GM23338 (cell line): ENCODE measurements at regions not wholly inside any gene's neighbourhood (a gene's known extent, or its start where the extent isn't known, plus 50 kb on each side); places are given as distances from the start of the nearest gene placed in this dataset.

Experiments
- ATAC-seq: fragments of 200-7000 bp; cut with Tn5 transposase; 3 replicates; pipeline ENCODE4 v1.9.1; 2020
- DNase-seq: peaks from one replicate; pipeline ENCODE4 v3.0.0-alpha.2; 2015; ENCODE audit warnings: low spot score
- H2AFZ ChIP-seq: fragments of 200-600 bp; sonication (generic); 2 replicates; pipeline ENCODE4 v1.8.0; 2016; ENCODE audit warnings: antibody characterized with exemption, mild to moderate bottlenecking, moderate library complexity
- H3F3A ChIP-seq: fragments of 200-600 bp; sonication (generic); replicated peaks from 2 replicates; pipeline ENCODE4 v1.8.0; 2017; ENCODE audit warnings: antibody characterized with exemption, mixed run types, low read depth
- H3K27ac ChIP-seq: fragments of 200-600 bp; sonication (generic); 2 replicates; pipeline ENCODE4 v1.6.1; 2016; ENCODE audit warnings: low read depth
- H3K27me3 ChIP-seq: fragments of 200-600 bp; sonication (generic); 2 replicates; pipeline ENCODE4 v1.8.0; 2016; ENCODE audit warnings: mild to moderate bottlenecking, mixed run types, moderate library complexity; ENCODE audit not compliant: insufficient read depth
- H3K36me3 ChIP-seq: fragments of 200-600 bp; sonication (generic); 2 replicates; pipeline ENCODE4 v1.8.0; 2016; ENCODE audit warnings: mild to moderate bottlenecking; ENCODE audit not compliant: insufficient read depth
- H3K4me1 ChIP-seq: fragments of 200-600 bp; sonication (generic); 2 replicates; pipeline ENCODE4 v1.8.0; 2016; ENCODE audit warnings: mild to moderate bottlenecking, moderate library complexity; ENCODE audit not compliant: insufficient read depth
- H3K4me2 ChIP-seq: fragments of 200-600 bp; sonication (generic); 2 replicates; pipeline ENCODE4 v1.7.1; 2017; ENCODE audit warnings: mixed run types
- H3K4me3 ChIP-seq: fragments of 200-600 bp; sonication (generic); 2 replicates; pipeline ENCODE4 v1.6.1; 2016; ENCODE audit warnings: mixed run types
- H3K79me2 ChIP-seq: fragments of 200-600 bp; sonication (generic); replicated peaks from 2 replicates; pipeline ENCODE4 v1.8.0; 2017; ENCODE audit warnings: mild to moderate bottlenecking; ENCODE audit not compliant: insufficient read depth
- H3K9me2 ChIP-seq: fragments of 200-600 bp; sonication (generic); 2 replicates; pipeline ENCODE4 v1.8.0; 2017; ENCODE audit not compliant: insufficient read depth
- H4K20me1 ChIP-seq: fragments of 200-600 bp; sonication (generic); replicated peaks from 2 replicates; pipeline ENCODE4 v1.8.0; 2017; ENCODE audit warnings: mild to moderate bottlenecking; ENCODE audit not compliant: insufficient read depth
- H3K27ac Mint-ChIP-seq: 2 replicates; pipeline ENCODE4 v1.8.0; 2020; ENCODE audit warnings: inconsistent platforms, mild to moderate bottlenecking, moderate library complexity, mixed read lengths
- H3K27me3 Mint-ChIP-seq: 3 replicates; pipeline ENCODE4 v1.8.0; 2022; ENCODE audit warnings: low read depth, mild to moderate bottlenecking, moderate library complexity, mixed read lengths, inconsistent platforms; ENCODE audit not compliant: insufficient read depth, poor library complexity
- H3K36me3 Mint-ChIP-seq: 3 replicates; pipeline ENCODE4 v1.8.0; 2021; ENCODE audit warnings: low read depth, mild to moderate bottlenecking, inconsistent platforms, moderate library complexity, mixed read lengths
- H3K4me1 Mint-ChIP-seq: 3 replicates; pipeline ENCODE4 v1.8.0; 2020; ENCODE audit warnings: mild to moderate bottlenecking, inconsistent platforms, mixed read lengths
- H3K4me3 Mint-ChIP-seq: 3 replicates; pipeline ENCODE4 v1.8.0; 2021; ENCODE audit warnings: moderate library complexity, mild to moderate bottlenecking, inconsistent platforms, mixed read lengths
- H3K9me3 Mint-ChIP-seq: 3 replicates; pipeline ENCODE4 v1.8.0; 2020; ENCODE audit warnings: moderate library complexity, mild to moderate bottlenecking, inconsistent platforms, mixed read lengths
- CREB1 ChIP-seq: fragments of 250-450 bp; sonication (Bioruptor Pico); IDR thresholded peaks from 2 replicates; pipeline ENCODE4 v1.5.0; 2020; ENCODE audit warnings: low read depth, mild to moderate bottlenecking, moderate library complexity
- EZH2 ChIP-seq: fragments of 200-600 bp; sonication (generic); IDR thresholded peaks from one replicate; pipeline ENCODE4 v1.8.0; 2017; ENCODE audit warnings: antibody characterized with exemption, mild to moderate bottlenecking, low read depth; ENCODE audit not compliant: unreplicated experiment
- EZH2phosphoT487 ChIP-seq: fragments of 200-600 bp; sonication (generic); IDR thresholded peaks from one replicate; pipeline ENCODE4 v1.8.1; 2018; ENCODE audit warnings: antibody characterized with exemption; ENCODE audit not compliant: unreplicated experiment
- POLR2AphosphoS5 ChIP-seq: IDR thresholded peaks from 2 replicates; pipeline ENCODE4 v1.6.1; 2016; ENCODE audit warnings: antibody characterized with exemption, low read depth
- REST ChIP-seq: IDR thresholded peaks from one replicate; pipeline ENCODE4 v1.6.1; 2018; ENCODE audit warnings: antibody characterized with exemption; ENCODE audit not compliant: unreplicated experiment
- ZNF114 ChIP-seq: fragments of 250-450 bp; sonication (Bioruptor Pico); IDR thresholded peaks from 2 replicates; pipeline ENCODE4 v1.5.0; 2020; ENCODE audit warnings: mild to moderate bottlenecking, moderate library complexity
- ZNF331 ChIP-seq: fragments of 250-450 bp; sonication (Bioruptor Pico); IDR thresholded peaks from 2 replicates; pipeline ENCODE4 v1.5.0; 2020; ENCODE audit warnings: low read depth, mild to moderate bottlenecking, moderate library complexity
- TF ChIP-seq, protein P1 (sequence below): fragments of 250-450 bp; sonication (Bioruptor Pico); IDR thresholded peaks from 2 replicates; pipeline ENCODE4 v1.5.0; 2020; ENCODE audit warnings: mild to moderate bottlenecking, moderate library complexity

- TF ChIP-seq REST (no peak), ZNF114 (CRISPR knock-in tag) (no peak), EZH2 (no peak), ZNF331 (CRISPR knock-in tag) (no peak)
Measured at GRCh38 chr18:71403501-71403900, 1114.7 kb downstream of the SOCS6 start (continued).

- Histone ChIP-seq H3K9me2 (no peaks in the 10 kb centered on the region), H3F3A (no peaks in the 10 kb centered on the region), H3K4me1 (no peaks in the 10 kb centered on the region), H3K4me2 (no peak overlapping the region), H3K27ac (no peak overlapping the region), H3K79me2 (no peaks in the 10 kb centered on the region), H4K20me1 (no peaks in the 10 kb centered on the region), H3K4me3 (no peak overlapping the region), H3K27me3 (no peaks in the 10 kb centered on the region), H3K36me3 (peaks cover 9% of the 10 kb centered on the region), H2AFZ (no peak overlapping the region)
- Mint-ChIP-seq H3K36me3 (peaks cover 23% of the 10 kb centered on the region), H3K27ac (no peak overlapping the region), H3K4me1 (no peaks in the 10 kb centered on the region), H3K4me3 (no peak overlapping the region), H3K9me3 (peaks cover 87% of the 10 kb centered on the region), H3K27me3 (no peaks in the 10 kb centered on the region)
- no peak for ATAC-seq
- TF ChIP-seq, protein P1, sequence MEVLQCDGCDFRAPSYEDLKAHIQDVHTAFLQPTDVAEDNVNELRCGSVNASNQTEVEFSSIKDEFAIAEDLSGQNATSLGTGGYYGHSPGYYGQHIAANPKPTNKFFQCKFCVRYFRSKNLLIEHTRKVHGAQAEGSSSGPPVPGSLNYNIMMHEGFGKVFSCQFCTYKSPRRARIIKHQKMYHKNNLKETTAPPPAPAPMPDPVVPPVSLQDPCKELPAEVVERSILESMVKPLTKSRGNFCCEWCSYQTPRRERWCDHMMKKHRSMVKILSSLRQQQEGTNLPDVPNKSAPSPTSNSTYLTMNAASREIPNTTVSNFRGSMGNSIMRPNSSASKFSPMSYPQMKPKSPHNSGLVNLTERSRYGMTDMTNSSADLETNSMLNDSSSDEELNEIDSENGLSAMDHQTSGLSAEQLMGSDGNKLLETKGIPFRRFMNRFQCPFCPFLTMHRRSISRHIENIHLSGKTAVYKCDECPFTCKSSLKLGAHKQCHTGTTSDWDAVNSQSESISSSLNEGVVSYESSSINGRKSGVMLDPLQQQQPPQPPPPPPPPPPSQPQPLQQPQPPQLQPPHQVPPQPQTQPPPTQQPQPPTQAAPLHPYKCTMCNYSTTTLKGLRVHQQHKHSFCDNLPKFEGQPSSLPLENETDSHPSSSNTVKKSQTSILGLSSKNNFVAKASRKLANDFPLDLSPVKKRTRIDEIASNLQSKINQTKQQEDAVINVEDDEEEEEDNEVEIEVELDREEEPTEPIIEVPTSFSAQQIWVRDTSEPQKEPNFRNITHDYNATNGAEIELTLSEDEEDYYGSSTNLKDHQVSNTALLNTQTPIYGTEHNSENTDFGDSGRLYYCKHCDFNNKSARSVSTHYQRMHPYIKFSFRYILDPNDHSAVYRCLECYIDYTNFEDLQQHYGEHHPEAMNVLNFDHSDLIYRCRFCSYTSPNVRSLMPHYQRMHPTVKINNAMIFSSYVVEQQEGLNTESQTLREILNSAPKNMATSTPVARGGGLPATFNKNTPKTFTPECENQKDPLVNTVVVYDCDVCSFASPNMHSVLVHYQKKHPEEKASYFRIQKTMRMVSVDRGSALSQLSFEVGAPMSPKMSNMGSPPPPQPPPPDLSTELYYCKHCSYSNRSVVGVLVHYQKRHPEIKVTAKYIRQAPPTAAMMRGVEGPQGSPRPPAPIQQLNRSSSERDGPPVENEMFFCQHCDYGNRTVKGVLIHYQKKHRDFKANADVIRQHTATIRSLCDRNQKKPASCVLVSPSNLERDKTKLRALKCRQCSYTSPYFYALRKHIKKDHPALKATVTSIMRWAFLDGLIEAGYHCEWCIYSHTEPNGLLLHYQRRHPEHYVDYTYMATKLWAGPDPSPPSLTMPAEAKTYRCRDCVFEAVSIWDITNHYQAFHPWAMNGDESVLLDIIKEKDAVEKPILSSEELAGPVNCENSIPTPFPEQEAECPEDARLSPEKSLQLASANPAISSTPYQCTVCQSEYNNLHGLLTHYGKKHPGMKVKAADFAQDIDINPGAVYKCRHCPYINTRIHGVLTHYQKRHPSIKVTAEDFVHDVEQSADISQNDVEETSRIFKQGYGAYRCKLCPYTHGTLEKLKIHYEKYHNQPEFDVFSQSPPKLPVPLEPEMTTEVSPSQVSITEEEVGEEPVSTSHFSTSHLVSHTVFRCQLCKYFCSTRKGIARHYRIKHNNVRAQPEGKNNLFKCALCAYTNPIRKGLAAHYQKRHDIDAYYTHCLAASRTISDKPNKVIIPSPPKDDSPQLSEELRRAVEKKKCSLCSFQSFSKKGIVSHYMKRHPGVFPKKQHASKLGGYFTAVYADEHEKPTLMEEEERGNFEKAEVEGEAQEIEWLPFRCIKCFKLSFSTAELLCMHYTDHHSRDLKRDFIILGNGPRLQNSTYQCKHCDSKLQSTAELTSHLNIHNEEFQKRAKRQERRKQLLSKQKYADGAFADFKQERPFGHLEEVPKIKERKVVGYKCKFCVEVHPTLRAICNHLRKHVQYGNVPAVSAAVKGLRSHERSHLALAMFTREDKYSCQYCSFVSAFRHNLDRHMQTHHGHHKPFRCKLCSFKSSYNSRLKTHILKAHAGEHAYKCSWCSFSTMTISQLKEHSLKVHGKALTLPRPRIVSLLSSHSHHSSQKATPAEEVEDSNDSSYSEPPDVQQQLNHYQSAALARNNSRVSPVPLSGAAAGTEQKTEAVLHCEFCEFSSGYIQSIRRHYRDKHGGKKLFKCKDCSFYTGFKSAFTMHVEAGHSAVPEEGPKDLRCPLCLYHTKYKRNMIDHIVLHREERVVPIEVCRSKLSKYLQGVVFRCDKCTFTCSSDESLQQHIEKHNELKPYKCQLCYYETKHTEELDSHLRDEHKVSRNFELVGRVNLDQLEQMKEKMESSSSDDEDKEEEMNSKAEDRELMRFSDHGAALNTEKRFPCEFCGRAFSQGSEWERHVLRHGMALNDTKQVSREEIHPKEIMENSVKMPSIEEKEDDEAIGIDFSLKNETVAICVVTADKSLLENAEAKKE = no peak
- TF ChIP-seq POLR2AphosphoS5 (no peak), ZNF331 (CRISPR knock-in tag) (no peak), REST (no peak), CREB1 (no peak), EZH2phosphoT487 (no peak)
- peak; percentile 1 for DNase-seq
Measured at GRCh38 chr18:71398531-71398930, 1109.7 kb downstream of the SOCS6 start.
